ENCODE measurements at regions not wholly inside any gene's neighbourhood (a gene's known extent, or its start where the extent isn't known, plus 50 kb on each side); places are given as distances from the start of the nearest gene placed in this dataset.

GRCh38 chr16:50944436-50944835 lies 202.6 kb downstream of the CYLD start:
- TF ChIP-seq, protein P1, sequence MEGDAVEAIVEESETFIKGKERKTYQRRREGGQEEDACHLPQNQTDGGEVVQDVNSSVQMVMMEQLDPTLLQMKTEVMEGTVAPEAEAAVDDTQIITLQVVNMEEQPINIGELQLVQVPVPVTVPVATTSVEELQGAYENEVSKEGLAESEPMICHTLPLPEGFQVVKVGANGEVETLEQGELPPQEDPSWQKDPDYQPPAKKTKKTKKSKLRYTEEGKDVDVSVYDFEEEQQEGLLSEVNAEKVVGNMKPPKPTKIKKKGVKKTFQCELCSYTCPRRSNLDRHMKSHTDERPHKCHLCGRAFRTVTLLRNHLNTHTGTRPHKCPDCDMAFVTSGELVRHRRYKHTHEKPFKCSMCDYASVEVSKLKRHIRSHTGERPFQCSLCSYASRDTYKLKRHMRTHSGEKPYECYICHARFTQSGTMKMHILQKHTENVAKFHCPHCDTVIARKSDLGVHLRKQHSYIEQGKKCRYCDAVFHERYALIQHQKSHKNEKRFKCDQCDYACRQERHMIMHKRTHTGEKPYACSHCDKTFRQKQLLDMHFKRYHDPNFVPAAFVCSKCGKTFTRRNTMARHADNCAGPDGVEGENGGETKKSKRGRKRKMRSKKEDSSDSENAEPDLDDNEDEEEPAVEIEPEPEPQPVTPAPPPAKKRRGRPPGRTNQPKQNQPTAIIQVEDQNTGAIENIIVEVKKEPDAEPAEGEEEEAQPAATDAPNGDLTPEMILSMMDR (IDR thresholded peaks at IDR 0.05), result no peak
- no peak for TF ChIP-seq ZFX (IDR thresholded peaks at IDR 0.05; ENCODE audit: borderline replicate concordance)
